K562 (cell line): ENCODE measurements at regions not wholly inside any gene's neighbourhood (a gene's known extent, or its start where the extent isn't known, plus 50 kb on each side); places are given as distances from the start of the nearest gene placed in this dataset.

Source experiments
- ATAC-seq: fragments of 200-7000 bp; cut with Tn5 transposase; 3 replicates; pipeline ENCODE4 v1.9.1; 2020; ENCODE audit warnings: moderate library complexity
- BruUV-seq: library from RNA; stranded (reverse); fragments of 400-500 nt; replicated peaks from 2 replicates; lab custom pipeline; 2021; lab: Mats Ljungman, UMichigan
- CTCF ChIA-PET: fragments of 300-600 bp; formaldehyde crosslinking; extraction: SDS; loops from one replicate; lab custom pipeline; 2021; ENCODE audit warnings: low intra/inter-chr PET ratio; lab: Yijun Ruan, JAX
- POLR2A ChIA-PET: fragments of 300-600, 350-650 bp; sonication (Branson Sonifier 250); formaldehyde crosslinking; extraction: SDS; loops from one replicate; lab custom pipeline; 2021; ENCODE audit warnings: antibody characterized with exemption, inconsistent platforms; lab: Yijun Ruan, JAX
- DNase-seq, 4 experiments: peaks; one replicate each; pipeline versions ENCODE4 v3.0.0 to v3.0.0-alpha.2; 2011 to 2018; ENCODE audit warnings: low spot score in 3 of 4, mixed read lengths in 3 of 4; ENCODE audit errors: extremely low read depth in 1 of 4
- FAIRE-seq: peaks from 2 replicates; lab custom pipeline; 2011; peaks lifted over from hg19 to GRCh38; lab: Jason Lieb, UNC
- H2AFZ ChIP-seq: 2 replicates; pipeline ENCODE4 v1.6.0; 2011; ENCODE audit warnings: low read depth, low read length, control low read depth, inconsistent platforms
- H3K27ac ChIP-seq: fragments of 200-600 bp; 3 replicates; pipeline ENCODE4 v1.8.0; 2011; ENCODE audit warnings: low read depth, mild to moderate bottlenecking, control low read depth, inconsistent platforms, low read length, moderate library complexity, mixed read lengths; ENCODE audit errors: extremely low read depth
- H3K27me3 ChIP-seq, 2 experiments: fragments of 300-600 bp in 1 of 2; 2 replicates in 1 of 2; 3 replicates in 1 of 2; pipeline versions ENCODE4 v1.6.0 to v1.8.0; 2011; ENCODE audit warnings: inconsistent platforms in 2 of 2, low read length in 2 of 2, mild to moderate bottlenecking in 1 of 2, mixed read lengths in 1 of 2, moderate library complexity in 1 of 2; ENCODE audit not compliant: control insufficient read depth in 2 of 2, insufficient read depth in 2 of 2
- H3K36me3 ChIP-seq: fragments of 300-600 bp; 3 replicates; pipeline ENCODE4 v1.8.0; 2011; ENCODE audit warnings: mild to moderate bottlenecking, low read length, inconsistent platforms; ENCODE audit not compliant: control insufficient read depth, insufficient read depth
- H3K4me1 ChIP-seq, 2 experiments: fragments of 200-600 bp in 1 of 2; replicated peaks in 1 of 2; 2 replicates in 1 of 2; 3 replicates in 1 of 2; pipeline versions ENCODE4 v1.5.1 to v1.8.0; 2011; ENCODE audit warnings: inconsistent platforms in 2 of 2, low read length in 2 of 2, mild to moderate bottlenecking in 1 of 2, mixed read lengths in 1 of 2, moderate library complexity in 1 of 2; ENCODE audit not compliant: control insufficient read depth in 2 of 2, insufficient read depth in 2 of 2
- H3K4me2 ChIP-seq: 2 replicates; pipeline ENCODE4 v1.6.1; 2011; ENCODE audit warnings: low read length, control low read depth, inconsistent platforms, mixed read lengths; ENCODE audit not compliant: insufficient read depth
- H3K4me3 ChIP-seq: fragments of 200-600 bp; sonication (generic), shearing (Covaris generic); 2 replicates; pipeline ENCODE4 v1.5.1; 2016; ENCODE audit warnings: control low read depth, inconsistent platforms
- H3K79me2 ChIP-seq: fragments of 200-600 bp; 3 replicates; pipeline ENCODE4 v1.8.0; 2011; ENCODE audit warnings: low read length, inconsistent platforms; ENCODE audit not compliant: control insufficient read depth, insufficient read depth
- H3K9ac ChIP-seq, 2 experiments: 2 replicates each; pipeline versions ENCODE4 v1.6.0 to v1.6.1; 2011; ENCODE audit warnings: low read depth in 2 of 2, low read length in 2 of 2, control low read depth in 1 of 2, inconsistent platforms in 1 of 2, mild to moderate bottlenecking in 1 of 2, mixed read lengths in 1 of 2; ENCODE audit not compliant: insufficient read depth in 1 of 2
- H3K9me1 ChIP-seq: one replicate; pipeline ENCODE4 v1.6.0; 2011; ENCODE audit warnings: inconsistent platforms, mild to moderate bottlenecking, low read length, moderate library complexity; ENCODE audit not compliant: control insufficient read depth, insufficient read depth
- H3K9me3 ChIP-seq: replicated peaks from 2 replicates; pipeline ENCODE4 v1.5.1; 2011; ENCODE audit warnings: low read depth, low read length, inconsistent platforms; ENCODE audit not compliant: control insufficient read depth, insufficient read depth
- H4K20me1 ChIP-seq: replicated peaks from 2 replicates; pipeline ENCODE4 v1.6.1; 2011; ENCODE audit warnings: low read length, inconsistent platforms, mixed read lengths; ENCODE audit not compliant: control insufficient read depth, insufficient read depth
- CCAR2 ChIP-seq: fragments of 200-400 bp; formaldehyde crosslinking; IDR thresholded peaks from 2 replicates; pipeline ENCODE4 v1.6.1; 2017; ENCODE audit warnings: mild to moderate bottlenecking, low read depth, low read length
- CXXC5 ChIP-seq: fragments of 250-450 bp; sonication (Bioruptor Pico); IDR thresholded peaks from 2 replicates; pipeline ENCODE4 v1.8.0; 2022; ENCODE audit warnings: inconsistent platforms, mild to moderate bottlenecking, moderate library complexity
- FOXK2 ChIP-seq, 2 experiments: fragments of 450-650 bp; IDR thresholded peaks in 1 of 2; conservative IDR thresholded peaks in 1 of 2; 2 replicates each; pipeline ENCODE4 v1.6.1; 2016; ENCODE audit warnings: low read depth in 2 of 2, mild to moderate bottlenecking in 1 of 2
- GATAD2B ChIP-seq: fragments of 450-650 bp; IDR thresholded peaks from 2 replicates; pipeline ENCODE4 v1.6.1; 2017; ENCODE audit warnings: mild to moderate bottlenecking, borderline replicate concordance
- HDAC8 ChIP-seq: fragments of 450-650 bp; IDR thresholded peaks from 2 replicates; pipeline ENCODE4 v1.6.1; 2016; ENCODE audit warnings: mild to moderate bottlenecking, missing genetic modification characterization, moderate library complexity, missing compliant biosample characterization
- HNRNPUL1 ChIP-seq: fragments of 200-400 bp; formaldehyde crosslinking; IDR thresholded peaks from 2 replicates; pipeline ENCODE4 v1.6.1; 2017; ENCODE audit warnings: low read length
- JUND ChIP-seq, 2 experiments: IDR thresholded peaks; 2 replicates in 1 of 2; 3 replicates in 1 of 2; pipeline ENCODE4 v1.6.1; 2011; ENCODE audit warnings: borderline replicate concordance in 2 of 2, low read depth in 2 of 2, low read length in 2 of 2, improper control_type of control experiment in 1 of 2, missing biosample characterization in 1 of 2, missing genetic modification characterization in 1 of 2, missing genetic modification reagents in 1 of 2
- NFYB ChIP-seq: IDR thresholded peaks from 2 replicates; pipeline ENCODE4 v1.6.1; 2011; ENCODE audit warnings: mild to moderate bottlenecking, moderate library complexity; ENCODE audit not compliant: insufficient read length; ENCODE audit errors: extremely low read depth
- SREBF2 ChIP-seq: sonication (generic); formaldehyde crosslinking; IDR thresholded peaks from 2 replicates; pipeline ENCODE4 v1.4.0; 2020; ENCODE audit warnings: mild to moderate bottlenecking, missing genetic modification reagents
- TFE3 ChIP-seq: fragments of 450-650 bp; formaldehyde crosslinking; IDR thresholded peaks from 2 replicates; pipeline ENCODE4 v1.4.0; 2020; ENCODE audit warnings: mild to moderate bottlenecking, mixed read lengths
- ZNF253 ChIP-seq: fragments of 250-450 bp; sonication (Bioruptor Pico); conservative IDR thresholded peaks from 2 replicates; pipeline ENCODE4 v1.6.1; 2021; ENCODE audit warnings: mild to moderate bottlenecking
- ZNF318 ChIP-seq, 2 experiments: fragments of 450-650 bp; IDR thresholded peaks; 2 replicates each; pipeline ENCODE4 v1.6.1; 2016; ENCODE audit warnings: mild to moderate bottlenecking in 2 of 2, borderline replicate concordance in 1 of 2, low read depth in 1 of 2, moderate library complexity in 1 of 2
- WGBS: fragments of 100-300 bp; shearing (Covaris generic); methylation state at CpG from one replicate; pipeline ENCODE4 v1.1.6; 2016; ENCODE audit warnings: low coverage, mixed read lengths; ENCODE audit not compliant: insufficient coverage; ENCODE audit errors: missing lambda C conversion rate; 5-methylcytosine and 5-hydroxymethylcytosine counted together
- in situ Hi-C: fragments of 300-500 bp; cut with MboI; formaldehyde crosslinking; loops from 4 replicates; pipeline ENCODE4 v1.15.0; 2018; ENCODE audit warnings: inconsistent platforms, mixed read lengths
- intact Hi-C: fragments of 100-400 bp; cut with micrococcal nuclease; formaldehyde crosslinking; loops from 2 replicates; pipeline ENCODE4 v1.14.2; 2022

- CTCF ChIA-PET, result no interaction called here
- Histone ChIP-seq H3K9me3 (no peaks in the 10 kb centered on the region), H3K9ac (no peak overlapping the region), H3K4me1 (no peaks in the 10 kb centered on the region), H3K4me3 (no peak overlapping the region), H3K4me2 (no peak overlapping the region), H4K20me1 (no peaks in the 10 kb centered on the region), H3K27ac (no peak overlapping the region), H3K36me3 (no peaks in the 10 kb centered on the region), H2AFZ (no peak overlapping the region), H3K79me2 (no peaks in the 10 kb centered on the region), H3K9me1 (no peaks in the 10 kb centered on the region), H3K27me3 (no peaks in the 10 kb centered on the region)
- DNase-seq (no peak), ATAC-seq (no peak), FAIRE-seq (no peak)
- 0% methylated on average over 1 of the region's 1 CpG for WGBS
- BruUV-seq, result no TSS peak
- in situ Hi-C loops, result no loop called here
- POLR2A ChIA-PET, result no interaction called here
- intact Hi-C loops, result no loop called here
- TF ChIP-seq HDAC8, result no peak
- TF ChIP-seq ZNF318 (IDR thresholded peaks at IDR 0.05; ENCODE audit: borderline replicate concordance in 1 of 2, low read depth in 1 of 2), result no peak
- no peak for TF ChIP-seq SREBF2 (CRISPR knock-in tag)
- TF ChIP-seq HNRNPUL1, result no peak
- no peak for TF ChIP-seq NFYB
- TF ChIP-seq CXXC5 (CRISPR knock-in tag), result no peak
- TF ChIP-seq CCAR2, result no peak
- no peak for TF ChIP-seq GATAD2B
- no peak for TF ChIP-seq TFE3 (CRISPR knock-in tag)
- no peak for TF ChIP-seq ZNF253 (CRISPR knock-in tag)
- TF ChIP-seq FOXK2 (conservative IDR thresholded peaks at IDR 0.05 in 1 of 2, IDR thresholded peaks at IDR 0.05 in 1 of 2; ENCODE audit: low read depth in 2 of 2), result no peak
- no peak for TF ChIP-seq JUND (IDR thresholded peaks at IDR 0.05; ENCODE audit: borderline replicate concordance, low read depth, low read length)
- TF ChIP-seq JUND (tag; IDR thresholded peaks at IDR 0.05; ENCODE audit: borderline replicate concordance, low read depth, low read length), result no peak
Measured at GRCh38 chr14:43677581-43677980, 829.5 kb downstream of the FSCB start.
